K562 (cell line): ENCODE measurements at regions not wholly inside any gene's neighbourhood (a gene's known extent, or its start where the extent isn't known, plus 50 kb on each side); places are given as distances from the start of the nearest gene placed in this dataset.

ENCODE experiments used
- ATAC-seq: fragments of 200-7000 bp; cut with Tn5 transposase; 3 replicates; pipeline ENCODE4 v1.9.1; 2020; ENCODE audit warnings: moderate library complexity
- BruUV-seq: library from RNA; stranded (reverse); fragments of 400-500 nt; replicated peaks from 2 replicates; lab custom pipeline; 2021; lab: Mats Ljungman, UMichigan
- CTCF ChIA-PET: fragments of 300-600 bp; formaldehyde crosslinking; extraction: SDS; loops from one replicate; lab custom pipeline; 2021; ENCODE audit warnings: low intra/inter-chr PET ratio; lab: Yijun Ruan, JAX
- POLR2A ChIA-PET: fragments of 300-600, 350-650 bp; sonication (Branson Sonifier 250); formaldehyde crosslinking; extraction: SDS; loops from one replicate; lab custom pipeline; 2021; ENCODE audit warnings: antibody characterized with exemption, inconsistent platforms; lab: Yijun Ruan, JAX
- DNase-seq, 4 experiments: peaks; one replicate each; pipeline versions ENCODE4 v3.0.0 to v3.0.0-alpha.2; 2011 to 2018; ENCODE audit warnings: low spot score in 3 of 4, mixed read lengths in 3 of 4; ENCODE audit errors: extremely low read depth in 1 of 4
- FAIRE-seq: peaks from 2 replicates; lab custom pipeline; 2011; peaks lifted over from hg19 to GRCh38; lab: Jason Lieb, UNC
- H2AFZ ChIP-seq: 2 replicates; pipeline ENCODE4 v1.6.0; 2011; ENCODE audit warnings: low read depth, low read length, control low read depth, inconsistent platforms
- H3K27ac ChIP-seq: fragments of 200-600 bp; 3 replicates; pipeline ENCODE4 v1.8.0; 2011; ENCODE audit warnings: low read depth, mild to moderate bottlenecking, control low read depth, inconsistent platforms, low read length, moderate library complexity, mixed read lengths; ENCODE audit errors: extremely low read depth
- H3K27me3 ChIP-seq, 2 experiments: fragments of 300-600 bp in 1 of 2; 2 replicates in 1 of 2; 3 replicates in 1 of 2; pipeline versions ENCODE4 v1.6.0 to v1.8.0; 2011; ENCODE audit warnings: inconsistent platforms in 2 of 2, low read length in 2 of 2, mild to moderate bottlenecking in 1 of 2, mixed read lengths in 1 of 2, moderate library complexity in 1 of 2; ENCODE audit not compliant: control insufficient read depth in 2 of 2, insufficient read depth in 2 of 2
- H3K36me3 ChIP-seq: fragments of 300-600 bp; 3 replicates; pipeline ENCODE4 v1.8.0; 2011; ENCODE audit warnings: mild to moderate bottlenecking, low read length, inconsistent platforms; ENCODE audit not compliant: control insufficient read depth, insufficient read depth
- H3K4me1 ChIP-seq, 2 experiments: fragments of 200-600 bp in 1 of 2; replicated peaks in 1 of 2; 2 replicates in 1 of 2; 3 replicates in 1 of 2; pipeline versions ENCODE4 v1.5.1 to v1.8.0; 2011; ENCODE audit warnings: inconsistent platforms in 2 of 2, low read length in 2 of 2, mild to moderate bottlenecking in 1 of 2, mixed read lengths in 1 of 2, moderate library complexity in 1 of 2; ENCODE audit not compliant: control insufficient read depth in 2 of 2, insufficient read depth in 2 of 2
- H3K4me2 ChIP-seq: 2 replicates; pipeline ENCODE4 v1.6.1; 2011; ENCODE audit warnings: low read length, control low read depth, inconsistent platforms, mixed read lengths; ENCODE audit not compliant: insufficient read depth
- H3K4me3 ChIP-seq: fragments of 200-600 bp; sonication (generic), shearing (Covaris generic); 2 replicates; pipeline ENCODE4 v1.5.1; 2016; ENCODE audit warnings: control low read depth, inconsistent platforms
- H3K79me2 ChIP-seq: fragments of 200-600 bp; 3 replicates; pipeline ENCODE4 v1.8.0; 2011; ENCODE audit warnings: low read length, inconsistent platforms; ENCODE audit not compliant: control insufficient read depth, insufficient read depth
- H3K9ac ChIP-seq, 2 experiments: 2 replicates each; pipeline versions ENCODE4 v1.6.0 to v1.6.1; 2011; ENCODE audit warnings: low read depth in 2 of 2, low read length in 2 of 2, control low read depth in 1 of 2, inconsistent platforms in 1 of 2, mild to moderate bottlenecking in 1 of 2, mixed read lengths in 1 of 2; ENCODE audit not compliant: insufficient read depth in 1 of 2
- H3K9me1 ChIP-seq: one replicate; pipeline ENCODE4 v1.6.0; 2011; ENCODE audit warnings: inconsistent platforms, mild to moderate bottlenecking, low read length, moderate library complexity; ENCODE audit not compliant: control insufficient read depth, insufficient read depth
- H3K9me3 ChIP-seq: replicated peaks from 2 replicates; pipeline ENCODE4 v1.5.1; 2011; ENCODE audit warnings: low read depth, low read length, inconsistent platforms; ENCODE audit not compliant: control insufficient read depth, insufficient read depth
- H4K20me1 ChIP-seq: replicated peaks from 2 replicates; pipeline ENCODE4 v1.6.1; 2011; ENCODE audit warnings: low read length, inconsistent platforms, mixed read lengths; ENCODE audit not compliant: control insufficient read depth, insufficient read depth
- CBX2 ChIP-seq: fragments of 200-600 bp; sonication (generic); IDR thresholded peaks from one replicate; pipeline ENCODE4 v1.6.1; 2012; ENCODE audit warnings: mild to moderate bottlenecking, low read length, inconsistent platforms; ENCODE audit not compliant: insufficient read depth, poor library complexity, severe bottlenecking
- CHCHD3 ChIP-seq: fragments of 250-450 bp; sonication (Bioruptor Pico); IDR thresholded peaks from 2 replicates; pipeline ENCODE4 v2.1.2; 2022; ENCODE audit warnings: mild to moderate bottlenecking
- CREB3L1 ChIP-seq: fragments of 450-650 bp; IDR thresholded peaks from 2 replicates; pipeline ENCODE4 v1.6.1; 2014; ENCODE audit warnings: low read depth, mild to moderate bottlenecking, moderate library complexity, borderline replicate concordance
- E2F1 ChIP-seq: sonication (generic); formaldehyde crosslinking; IDR thresholded peaks from 2 replicates; pipeline ENCODE4 v1.8.1; 2023; ENCODE audit warnings: mild to moderate bottlenecking, missing genetic modification reagents, moderate library complexity
- GABPA ChIP-seq: fragments of 200-800 bp; sonication (Bioruptor generic); conservative IDR thresholded peaks from 2 replicates; pipeline ENCODE4 v1.6.1; 2016; ENCODE audit warnings: low read depth, missing genetic modification characterization, missing compliant biosample characterization
- HOMEZ ChIP-seq: fragments of 250-450 bp; sonication (Bioruptor Pico); IDR thresholded peaks from 2 replicates; pipeline ENCODE4 v1.4.0; 2020; ENCODE audit warnings: mild to moderate bottlenecking, moderate library complexity
- KAT7 ChIP-seq: sonication (generic); formaldehyde crosslinking; IDR thresholded peaks from 2 replicates; pipeline ENCODE4 v1.8.0; 2022; ENCODE audit warnings: missing genetic modification reagents, mild to moderate bottlenecking, borderline replicate concordance
- KLF16 ChIP-seq: IDR thresholded peaks from 2 replicates; pipeline ENCODE4 v1.6.1; 2016; ENCODE audit warnings: antibody characterized with exemption
- LARP7 ChIP-seq: fragments of 450-650 bp; IDR thresholded peaks from 2 replicates; pipeline ENCODE4 v1.6.1; 2016
- NFYB ChIP-seq: IDR thresholded peaks from 2 replicates; pipeline ENCODE4 v1.6.1; 2011; ENCODE audit warnings: mild to moderate bottlenecking, moderate library complexity; ENCODE audit not compliant: insufficient read length; ENCODE audit errors: extremely low read depth
- RHOXF2B ChIP-seq: fragments of 250-450 bp; sonication (Bioruptor Pico); conservative IDR thresholded peaks from 2 replicates; pipeline ENCODE4 v1.5.1; 2021
- SMARCA5 ChIP-seq: fragments of 450-650 bp; IDR thresholded peaks from 2 replicates; pipeline ENCODE4 v1.6.1; 2016
- TCF7L2 ChIP-seq: fragments of 150-350 bp; IDR thresholded peaks from 2 replicates; pipeline ENCODE4 v1.6.1; 2016; ENCODE audit warnings: low read depth, mild to moderate bottlenecking, low read length, moderate library complexity
- TFAM ChIP-seq: fragments of 250-450 bp; sonication (Bioruptor Pico); conservative IDR thresholded peaks from 2 replicates; pipeline ENCODE4 v1.5.0; 2021; ENCODE audit warnings: mild to moderate bottlenecking, moderate library complexity
- TSC22D4 ChIP-seq: fragments of 450-650 bp; IDR thresholded peaks from 2 replicates; pipeline ENCODE4 v1.6.1; 2016; ENCODE audit warnings: missing genetic modification characterization, missing biosample characterization, control low read depth
- ZNF23 ChIP-seq: fragments of 250-450 bp; sonication (Bioruptor Pico); IDR thresholded peaks from 2 replicates; pipeline ENCODE4 v1.4.0; 2020; ENCODE audit warnings: mild to moderate bottlenecking
- ZNF512 ChIP-seq: IDR thresholded peaks from 2 replicates; pipeline ENCODE4 v1.6.1; 2016; ENCODE audit warnings: missing genetic modification characterization, missing compliant biosample characterization
- WGBS: fragments of 100-300 bp; shearing (Covaris generic); methylation state at CpG from one replicate; pipeline ENCODE4 v1.1.6; 2016; ENCODE audit warnings: low coverage, mixed read lengths; ENCODE audit not compliant: insufficient coverage; ENCODE audit errors: missing lambda C conversion rate; 5-methylcytosine and 5-hydroxymethylcytosine counted together
- in situ Hi-C: fragments of 300-500 bp; cut with MboI; formaldehyde crosslinking; loops from 4 replicates; pipeline ENCODE4 v1.15.0; 2018; ENCODE audit warnings: inconsistent platforms, mixed read lengths
- intact Hi-C: fragments of 100-400 bp; cut with micrococcal nuclease; formaldehyde crosslinking; loops from 2 replicates; pipeline ENCODE4 v1.14.2; 2022
- TF ChIP-seq, protein P1 (sequence below): fragments of 450-650 bp; formaldehyde crosslinking; IDR thresholded peaks from 2 replicates; pipeline ENCODE4 v1.4.0; 2022; ENCODE audit warnings: mild to moderate bottlenecking, moderate library complexity

DNA sequence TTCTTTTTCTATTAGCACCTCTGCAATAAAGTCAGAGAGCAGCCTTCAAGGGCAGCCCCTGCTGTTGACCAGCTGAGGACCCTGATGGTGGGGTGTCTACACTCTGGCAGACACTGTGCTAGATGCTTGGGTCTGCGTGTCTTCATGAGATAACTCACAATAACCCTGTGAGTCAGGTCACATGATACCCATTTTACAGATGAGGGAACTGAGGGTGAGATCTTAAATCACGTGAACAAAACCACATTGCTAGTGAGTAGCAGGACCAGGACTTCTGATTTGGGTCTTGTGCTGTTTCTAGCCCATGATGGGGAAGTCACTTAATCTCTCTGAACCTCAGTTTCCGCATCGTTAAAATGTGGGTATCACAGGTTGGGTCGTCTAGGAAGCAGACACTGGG is 118.5 kb upstream of the LIPC start:
- Histone ChIP-seq H3K4me2 (no peak overlapping the region), H3K79me2 (no peaks in the 10 kb centered on the region), H2AFZ (0 out of 2 replicates have a peak overlapping the region, but pooled peaks have one; percentile 33), H3K36me3 (no peaks in the 10 kb centered on the region), H3K27ac (no peak overlapping the region), H4K20me1 (no peaks in the 10 kb centered on the region), H3K9ac (peak overlapping the region in 1 of 2 experiments; percentile 77; a peak in 1 of 4 replicates), H3K27me3 (no peaks in the 10 kb centered on the region), H3K9me1 (no peaks in the 10 kb centered on the region), H3K9me3 (no peaks in the 10 kb centered on the region), H3K4me3 (no peak overlapping the region), H3K4me1 (peaks cover 4 to 16% of the 10 kb centered on the region in 2 experiments)
- in situ Hi-C loops = no loop called here
- 43% methylated on average over 5 of the region's 5 CpGs for WGBS
- BruUV-seq = no TSS peak
- CTCF ChIA-PET = no interaction called here
- FAIRE-seq (no peak), ATAC-seq (no peak), DNase-seq (peak in 1 of 4 experiments; percentile 43)
- POLR2A ChIA-PET = no interaction called here
- intact Hi-C loops = no loop called here
- no peak for TF ChIP-seq HOMEZ (CRISPR knock-in tag)
- TF ChIP-seq CREB3L1 = no peak
- TF ChIP-seq, protein P1, sequence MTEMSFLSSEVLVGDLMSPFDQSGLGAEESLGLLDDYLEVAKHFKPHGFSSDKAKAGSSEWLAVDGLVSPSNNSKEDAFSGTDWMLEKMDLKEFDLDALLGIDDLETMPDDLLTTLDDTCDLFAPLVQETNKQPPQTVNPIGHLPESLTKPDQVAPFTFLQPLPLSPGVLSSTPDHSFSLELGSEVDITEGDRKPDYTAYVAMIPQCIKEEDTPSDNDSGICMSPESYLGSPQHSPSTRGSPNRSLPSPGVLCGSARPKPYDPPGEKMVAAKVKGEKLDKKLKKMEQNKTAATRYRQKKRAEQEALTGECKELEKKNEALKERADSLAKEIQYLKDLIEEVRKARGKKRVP (CRISPR knock-in tag) = no peak
- TF ChIP-seq LARP7 = no peak
- TF ChIP-seq CBX2 = no peak
- TF ChIP-seq KLF16 = no peak
- TF ChIP-seq SMARCA5 = peak; percentile 94
- 0 out of 2 replicates have a peak, but pooled peaks have one; percentile 22 for TF ChIP-seq E2F1 (CRISPR knock-in tag)
- TF ChIP-seq CHCHD3 (CRISPR knock-in tag) = no peak
- TF ChIP-seq TCF7L2 = no peak
- no peak for TF ChIP-seq NFYB
- TF ChIP-seq ZNF23 (CRISPR knock-in tag) = no peak
- TF ChIP-seq TFAM (CRISPR knock-in tag) = no peak
- no peak for TF ChIP-seq RHOXF2B (CRISPR knock-in tag)
- no peak for TF ChIP-seq TSC22D4
- TF ChIP-seq GABPA = no peak
- TF ChIP-seq KAT7 (CRISPR knock-in tag) = no peak
- no peak for TF ChIP-seq ZNF512 (tag)
